LNCaP clone FGC (cell line): ENCODE measurements at regions not wholly inside any gene's neighbourhood (a gene's known extent, or its start where the extent isn't known, plus 50 kb on each side); places are given as distances from the start of the nearest gene placed in this dataset.

ENCODE experiments used
- DNase-seq: peaks from one replicate; pipeline ENCODE4 v3.0.0-alpha.2; 2011; ENCODE audit warnings: low read depth
- H3K4me3 ChIP-seq: 2 replicates; pipeline ENCODE4 v1.5.1; 2011; ENCODE audit warnings: mild to moderate bottlenecking, low read depth, low read length, control low read depth
- TF ChIP-seq, protein P1 (sequence below): IDR thresholded peaks from 2 replicates; pipeline ENCODE4 v1.5.1; 2012; ENCODE audit warnings: mild to moderate bottlenecking; ENCODE audit not compliant: control insufficient read depth, insufficient read depth; ENCODE audit errors: extremely low read depth

GRCh38 chr3:76965122-76965725 is 74.7 kb upstream of the ROBO2 start:
- no peak for DNase-seq
- no peak overlapping the region for H3K4me3 ChIP-seq
- TF ChIP-seq, protein P1, sequence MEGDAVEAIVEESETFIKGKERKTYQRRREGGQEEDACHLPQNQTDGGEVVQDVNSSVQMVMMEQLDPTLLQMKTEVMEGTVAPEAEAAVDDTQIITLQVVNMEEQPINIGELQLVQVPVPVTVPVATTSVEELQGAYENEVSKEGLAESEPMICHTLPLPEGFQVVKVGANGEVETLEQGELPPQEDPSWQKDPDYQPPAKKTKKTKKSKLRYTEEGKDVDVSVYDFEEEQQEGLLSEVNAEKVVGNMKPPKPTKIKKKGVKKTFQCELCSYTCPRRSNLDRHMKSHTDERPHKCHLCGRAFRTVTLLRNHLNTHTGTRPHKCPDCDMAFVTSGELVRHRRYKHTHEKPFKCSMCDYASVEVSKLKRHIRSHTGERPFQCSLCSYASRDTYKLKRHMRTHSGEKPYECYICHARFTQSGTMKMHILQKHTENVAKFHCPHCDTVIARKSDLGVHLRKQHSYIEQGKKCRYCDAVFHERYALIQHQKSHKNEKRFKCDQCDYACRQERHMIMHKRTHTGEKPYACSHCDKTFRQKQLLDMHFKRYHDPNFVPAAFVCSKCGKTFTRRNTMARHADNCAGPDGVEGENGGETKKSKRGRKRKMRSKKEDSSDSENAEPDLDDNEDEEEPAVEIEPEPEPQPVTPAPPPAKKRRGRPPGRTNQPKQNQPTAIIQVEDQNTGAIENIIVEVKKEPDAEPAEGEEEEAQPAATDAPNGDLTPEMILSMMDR: no peak

DNA sequence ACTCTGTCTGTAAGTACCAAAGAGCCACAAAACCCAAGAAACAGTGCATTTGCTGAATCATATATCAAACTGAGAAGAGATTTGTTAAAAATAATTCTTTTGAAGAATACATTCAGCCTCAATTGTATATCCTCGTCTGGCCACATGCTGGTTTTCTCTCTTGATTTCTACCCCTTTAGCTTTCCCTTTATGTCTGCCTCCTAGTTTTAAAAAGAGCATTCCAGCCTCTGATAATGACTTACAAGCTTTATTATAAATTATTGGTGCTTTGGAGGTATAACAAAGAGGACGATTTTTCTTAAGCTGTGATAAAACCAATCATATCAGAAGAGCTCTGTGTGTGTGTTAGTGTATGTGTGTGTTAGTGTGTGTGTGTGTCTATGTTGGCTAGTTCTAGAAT is 70.4 kb upstream of the ROBO2 start:
- H3K4me3 ChIP-seq: no peak overlapping the region
- DNase-seq: no peak
- TF ChIP-seq, protein P1: no peak

DNA sequence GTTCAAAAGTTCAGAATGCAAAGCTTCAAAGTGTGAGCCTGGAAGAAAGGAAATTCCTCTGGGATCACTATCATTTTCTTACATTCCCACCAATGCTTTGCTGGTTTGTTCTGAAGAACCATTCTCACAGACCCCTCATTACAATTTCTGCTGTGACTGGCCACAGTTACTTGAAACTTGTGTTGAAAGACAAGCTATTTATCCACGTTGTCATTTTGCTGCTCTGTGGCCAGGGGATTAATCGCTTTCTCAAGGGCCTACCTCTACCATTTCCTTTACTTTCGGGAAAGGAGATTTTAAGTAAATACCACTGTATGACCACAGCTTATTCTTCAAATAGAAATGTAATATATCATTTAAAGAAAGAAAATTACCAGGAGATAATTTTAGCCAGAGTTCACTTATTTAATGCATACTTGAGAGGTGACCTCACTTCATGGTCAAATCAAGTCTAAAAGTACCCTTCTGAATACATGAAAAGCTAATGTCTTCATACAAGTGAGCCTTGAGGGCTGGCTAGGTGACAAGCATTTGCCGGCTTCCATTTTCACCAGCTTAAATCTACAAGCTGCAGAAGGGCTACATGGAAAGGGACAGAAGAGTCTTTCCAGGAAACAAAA is 69.8 kb upstream of the ROBO2 start:
- TF ChIP-seq, protein P1: no peak

DNA sequence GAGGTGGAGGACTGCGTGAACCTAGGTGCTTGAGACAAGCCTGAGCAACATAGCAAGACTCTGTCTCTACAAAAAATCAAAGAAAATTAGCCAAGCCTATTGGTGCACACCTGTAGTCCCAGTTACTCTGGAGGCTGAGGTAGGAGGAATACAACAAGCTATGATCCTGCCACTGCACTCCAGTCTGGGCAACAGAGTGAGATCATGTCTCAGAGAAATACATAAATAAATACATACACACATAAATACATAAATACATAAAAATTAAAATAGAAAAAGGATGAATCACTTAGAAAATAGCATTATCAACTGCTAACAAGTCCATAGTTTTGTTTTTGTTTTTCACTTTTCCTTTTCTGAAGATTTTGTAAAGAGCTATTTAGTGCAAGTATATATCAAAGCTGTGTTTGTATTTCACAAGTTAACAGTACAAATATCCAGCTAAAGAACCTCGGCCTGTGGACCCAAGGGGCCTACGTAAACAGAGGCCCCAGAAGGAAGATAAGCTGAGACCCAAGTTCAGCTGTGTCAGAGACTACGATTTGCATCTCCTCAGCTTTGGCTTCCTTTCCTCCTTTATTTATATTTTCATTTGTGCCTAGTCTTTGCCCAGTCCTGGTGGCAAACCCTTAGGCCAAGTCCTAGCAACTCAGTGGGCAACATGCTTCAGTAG is 67.1 kb upstream of the ROBO2 start:
- no peak for DNase-seq
- H3K4me3 ChIP-seq: no peak overlapping the region
- TF ChIP-seq, protein P1: no peak

More for the DNA sequence above, 69.8 kb upstream of the ROBO2 start:
- no peak for DNase-seq
- no peak overlapping the region for H3K4me3 ChIP-seq

GRCh38 chr3:76976996-76977395 is 62.9 kb upstream of the ROBO2 start:
- no peak overlapping the region for H3K4me3 ChIP-seq
- TF ChIP-seq, protein P1: no peak

GRCh38 chr3:76985645-76986044 is 54.3 kb upstream of the ROBO2 start:
- DNase-seq: no peak
- no peak overlapping the region for H3K4me3 ChIP-seq
- TF ChIP-seq, protein P1: no peak

More at GRCh38 chr3:76976996-76977395, 62.9 kb upstream of the ROBO2 start:
- no peak for DNase-seq
